ENCODE measurements at regions not wholly inside any gene's neighbourhood (a gene's known extent, or its start where the extent isn't known, plus 50 kb on each side); places are given as distances from the start of the nearest gene placed in this dataset.

- no peak for DNase-seq (ENCODE audit: low spot score)
Measured at GRCh38 chr14:42624980-42625761, 1018.5 kb downstream of the LRFN5 start.

GRCh38 chr14:42617005-42617404 lies 1010.3 kb downstream of the LRFN5 start:
- no peak for DNase-seq (ENCODE audit: low spot score)

GRCh38 chr14:42606839-42607238 lies 1000.2 kb downstream of the LRFN5 start:
- DNase-seq (ENCODE audit: low spot score): no peak

GRCh38 chr14:42602336-42602845 lies 995.7 kb downstream of the LRFN5 start:
- DNase-seq (ENCODE audit: low spot score): no peak

- DNase-seq (ENCODE audit: low spot score): no peak
Measured at GRCh38 chr14:42572032-42572431, 965.4 kb downstream of the LRFN5 start.

GRCh38 chr14:42569227-42569626 lies 962.6 kb downstream of the LRFN5 start:
- DNase-seq (ENCODE audit: low spot score): no peak

GRCh38 chr14:42565556-42565955 lies 958.9 kb downstream of the LRFN5 start:
- no peak for DNase-seq (ENCODE audit: low spot score)

GRCh38 chr14:42563313-42563712 lies 956.6 kb downstream of the LRFN5 start:
- no peak for DNase-seq (ENCODE audit: low spot score)

GRCh38 chr14:42556551-42556950 lies 949.9 kb downstream of the LRFN5 start:
- DNase-seq (ENCODE audit: low spot score): no peak

- DNase-seq (ENCODE audit: low spot score): no peak
Measured at GRCh38 chr14:42555365-42555764, 948.7 kb downstream of the LRFN5 start.

GRCh38 chr14:42554091-42554490 lies 947.4 kb downstream of the LRFN5 start:
- DNase-seq (ENCODE audit: low spot score): no peak

GRCh38 chr14:42550310-42550709 lies 943.6 kb downstream of the LRFN5 start:
- DNase-seq (ENCODE audit: low spot score): no peak

GRCh38 chr14:42548349-42548748 lies 941.7 kb downstream of the LRFN5 start:
- DNase-seq (ENCODE audit: low spot score): no peak

- no peak for DNase-seq (ENCODE audit: low spot score)
Measured at GRCh38 chr14:42545636-42546035, 939.0 kb downstream of the LRFN5 start.

GRCh38 chr14:42541535-42542001 lies 934.9 kb downstream of the LRFN5 start:
- no peak for DNase-seq (ENCODE audit: low spot score)

- DNase-seq (ENCODE audit: low spot score): no peak
Measured at GRCh38 chr14:42535397-42535796, 928.7 kb downstream of the LRFN5 start.

- no peak for DNase-seq (ENCODE audit: low spot score)
Measured at GRCh38 chr14:42533476-42533875, 926.8 kb downstream of the LRFN5 start.

- DNase-seq (ENCODE audit: low spot score): no peak
Measured at GRCh38 chr14:42532194-42532593, 925.5 kb downstream of the LRFN5 start.

GRCh38 chr14:42527141-42527540 lies 920.5 kb downstream of the LRFN5 start:
- no peak for DNase-seq (ENCODE audit: low spot score)

- DNase-seq (ENCODE audit: low spot score): no peak
Measured at GRCh38 chr14:42523666-42524065, 917.0 kb downstream of the LRFN5 start.

- no peak for DNase-seq (ENCODE audit: low spot score)
Measured at GRCh38 chr14:42517806-42518500, 911.3 kb downstream of the LRFN5 start.

GRCh38 chr14:42513837-42514236 lies 907.2 kb downstream of the LRFN5 start:
- DNase-seq (ENCODE audit: low spot score): no peak

- no peak for DNase-seq (ENCODE audit: low spot score)
Measured at GRCh38 chr14:42510071-42510470, 903.4 kb downstream of the LRFN5 start.
